Hematopoietic multipotent progenitor cell treated with erythropoietin and hydrocortisone succinate and interleukin-3 and kit ligand, for 6 days (in vitro differentiated cells): ENCODE measurements at regions not wholly inside any gene's neighbourhood (a gene's known extent, or its start where the extent isn't known, plus 50 kb on each side); places are given as distances from the start of the nearest gene placed in this dataset.
"Not testable (repeated sequence)": the region's sequence is repeated elsewhere in the genome, so short reads cannot be mapped to it uniquely, and the experiment has no call there.

Experiments
- DNase-seq: peaks from one replicate; pipeline ENCODE4 v3.0.0-alpha.2; 2015

DNA sequence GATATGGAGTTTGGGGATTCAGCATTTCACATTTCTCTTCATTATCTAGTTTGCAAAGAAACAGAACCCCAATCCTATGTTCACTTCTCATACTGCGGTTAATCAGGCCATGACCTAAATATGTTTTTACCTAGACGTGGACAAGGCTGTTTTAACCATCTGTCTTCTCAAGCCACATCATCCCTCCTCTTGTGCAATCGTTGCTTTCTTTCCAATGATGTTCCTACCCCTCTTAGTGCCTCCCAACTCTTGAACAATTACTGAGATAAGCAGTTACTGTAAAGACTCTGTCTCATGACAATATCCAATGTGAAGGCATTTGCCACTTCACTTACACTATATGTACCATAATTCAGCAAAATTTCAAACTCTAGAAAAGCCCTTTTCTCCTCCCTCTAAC, 406.2 kb downstream of the LIG4 start:
- DNase-seq, result no peak

DNA sequence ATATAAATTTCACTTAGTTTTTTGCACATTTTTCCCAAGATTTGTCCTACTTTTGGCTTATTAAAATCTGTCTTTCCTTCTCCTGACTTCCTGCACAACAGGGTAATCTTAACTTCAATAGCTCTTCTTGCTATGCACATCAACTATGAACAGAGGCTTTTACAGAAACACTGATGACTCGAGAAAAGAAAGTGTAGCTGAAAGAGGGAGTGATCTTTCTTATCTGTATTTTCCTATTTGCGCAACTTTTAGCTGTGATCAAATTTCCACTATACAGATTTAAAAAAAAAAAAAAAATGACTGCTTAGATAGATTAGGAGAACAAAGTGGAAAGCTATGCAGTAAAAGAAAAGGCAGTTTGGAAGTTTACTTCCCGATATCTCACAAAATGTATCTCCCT, 406.9 kb downstream of the LIG4 start:
- no peak for DNase-seq

DNA sequence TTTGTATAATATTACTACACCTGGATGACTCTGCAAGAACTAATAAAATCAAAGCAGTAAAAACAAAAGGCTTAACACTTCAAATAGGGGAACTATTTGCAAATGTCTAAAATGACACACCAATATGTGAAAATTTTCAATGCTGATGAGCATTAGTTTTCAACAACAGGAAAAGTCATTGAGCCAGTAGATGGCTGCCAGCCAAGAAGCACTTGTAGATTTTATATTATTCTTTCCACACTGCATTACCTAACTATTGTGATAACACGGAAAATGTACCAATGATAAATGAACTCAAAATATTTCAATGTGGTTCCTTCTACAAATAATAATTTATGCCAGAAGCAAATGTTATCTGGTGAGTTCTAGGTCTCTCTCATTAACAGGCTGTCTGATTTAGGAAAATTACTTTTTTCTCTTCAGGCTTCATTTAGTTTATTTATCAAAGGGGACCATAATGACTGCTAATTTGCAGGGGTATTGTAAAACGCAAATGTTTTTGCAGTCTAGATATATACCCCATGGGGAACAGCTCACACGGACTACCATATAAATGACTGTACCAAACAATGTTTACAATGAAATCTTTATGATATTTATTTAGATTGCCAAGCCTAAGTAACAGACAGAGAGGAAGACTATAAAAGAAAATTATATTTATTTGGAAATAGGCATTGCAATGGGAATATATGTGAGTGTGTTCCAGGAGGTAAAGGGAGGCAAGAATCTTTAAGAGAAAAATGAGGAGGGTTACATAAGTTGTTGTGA, 407.8 kb downstream of the LIG4 start:
- DNase-seq, result no peak

DNA sequence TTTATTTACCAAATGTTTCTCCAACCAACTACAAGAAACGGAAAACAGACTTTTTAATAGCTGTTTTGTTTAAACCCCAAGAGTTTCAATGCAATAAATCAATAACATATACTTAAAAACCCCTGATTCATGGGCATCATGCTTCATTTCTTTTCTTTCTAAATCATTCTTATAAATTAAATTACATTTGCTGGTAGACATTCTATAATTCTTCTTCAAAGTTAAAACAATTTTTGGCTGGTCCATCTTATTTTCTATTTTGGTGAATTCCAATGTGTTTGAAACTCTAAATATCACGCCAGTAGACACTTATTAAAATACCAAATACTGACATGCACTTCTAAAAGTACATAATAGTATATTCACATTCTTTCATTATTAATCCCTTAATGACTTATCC, 408.6 kb downstream of the LIG4 start:
- DNase-seq, result no peak

DNA sequence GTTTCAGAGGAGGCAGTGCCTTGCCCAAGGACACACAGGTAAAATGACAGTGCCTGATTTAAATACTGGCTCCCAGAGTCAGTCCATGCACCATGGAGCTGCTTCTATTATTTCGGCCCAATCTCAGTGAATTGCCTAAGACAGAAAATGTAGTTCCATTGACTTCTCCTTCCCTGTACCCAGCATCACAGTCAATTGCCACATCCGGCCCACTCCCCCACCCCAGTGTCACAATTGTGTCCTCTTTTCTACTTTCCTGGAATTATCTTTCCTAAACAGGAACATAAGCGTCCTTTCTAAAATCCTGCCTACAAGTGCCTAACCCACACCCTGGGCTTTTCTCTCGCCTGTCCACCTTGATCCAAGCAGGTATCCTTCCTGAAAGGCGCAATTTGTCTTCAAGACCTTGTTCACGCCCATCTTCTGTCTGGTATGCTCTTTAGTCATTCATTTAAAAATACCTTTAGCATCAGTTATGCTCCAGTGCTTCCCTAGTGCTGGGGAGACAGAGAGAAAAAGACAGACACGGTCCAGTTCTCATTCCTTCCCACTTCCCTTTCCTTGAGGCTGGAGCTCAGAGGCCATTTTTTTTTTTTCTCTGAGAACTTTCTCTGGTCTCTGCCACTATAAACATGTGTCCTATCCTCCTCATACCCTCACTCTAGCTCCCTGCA, 411.4 kb downstream of the LIG4 start:
- no peak for DNase-seq

DNA sequence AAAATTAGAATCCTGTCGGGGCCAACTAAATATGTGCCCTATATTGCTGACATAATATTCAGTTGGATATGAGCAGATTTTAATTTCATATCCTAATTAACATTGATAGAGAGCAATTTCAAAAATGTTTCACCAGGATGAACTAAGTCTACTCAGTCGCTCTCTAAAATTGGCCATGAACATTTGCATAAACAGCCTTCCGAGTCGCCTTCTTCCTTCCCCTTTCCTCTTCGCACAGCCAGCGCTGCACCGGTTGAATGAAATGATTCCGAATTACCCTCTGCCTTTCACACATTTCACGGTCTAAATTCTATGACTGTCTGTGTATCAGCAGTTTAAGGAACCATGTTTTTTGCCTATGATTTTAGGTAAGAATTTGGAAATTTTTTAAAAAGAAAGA, 413.7 kb downstream of the LIG4 start:
- no peak for DNase-seq

DNA sequence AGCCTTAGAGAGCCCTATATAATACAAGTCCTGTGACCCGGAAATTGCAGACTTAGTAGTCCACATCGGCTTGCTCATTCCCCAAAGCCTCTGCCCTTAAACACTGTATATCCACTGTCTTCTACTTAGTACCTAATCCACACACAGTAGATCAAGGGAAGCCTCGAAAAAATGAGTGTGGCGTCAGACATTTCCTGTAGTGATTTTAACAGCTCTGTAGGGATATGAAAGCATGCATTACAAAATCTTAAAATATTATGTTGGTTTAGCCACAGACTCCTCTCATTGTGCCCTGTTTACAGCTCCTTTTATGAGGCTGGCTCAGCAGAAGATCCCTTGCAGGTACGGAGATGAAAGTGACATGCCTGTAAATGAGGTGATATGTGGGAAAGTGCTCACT, 416.3 kb downstream of the LIG4 start:
- no peak for DNase-seq

DNA sequence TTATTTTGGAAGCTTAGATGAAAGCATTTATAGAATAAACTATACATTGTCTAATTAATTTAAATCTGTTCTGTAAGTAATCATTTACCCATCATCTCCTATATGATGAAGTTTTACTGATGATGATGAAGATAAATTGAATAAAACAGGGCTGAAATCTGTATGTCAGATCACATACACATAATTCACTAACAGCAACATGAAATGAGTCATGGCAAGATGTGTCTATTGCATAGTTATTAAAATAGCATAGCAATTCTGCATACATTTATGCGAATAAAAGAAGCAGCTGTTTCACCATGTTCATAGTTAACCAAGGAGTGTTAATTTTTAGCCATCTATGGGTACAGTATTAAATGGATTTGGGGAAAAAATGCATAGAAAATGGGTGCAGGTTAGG, 424.9 kb downstream of the LIG4 start:
- no peak for DNase-seq

DNA sequence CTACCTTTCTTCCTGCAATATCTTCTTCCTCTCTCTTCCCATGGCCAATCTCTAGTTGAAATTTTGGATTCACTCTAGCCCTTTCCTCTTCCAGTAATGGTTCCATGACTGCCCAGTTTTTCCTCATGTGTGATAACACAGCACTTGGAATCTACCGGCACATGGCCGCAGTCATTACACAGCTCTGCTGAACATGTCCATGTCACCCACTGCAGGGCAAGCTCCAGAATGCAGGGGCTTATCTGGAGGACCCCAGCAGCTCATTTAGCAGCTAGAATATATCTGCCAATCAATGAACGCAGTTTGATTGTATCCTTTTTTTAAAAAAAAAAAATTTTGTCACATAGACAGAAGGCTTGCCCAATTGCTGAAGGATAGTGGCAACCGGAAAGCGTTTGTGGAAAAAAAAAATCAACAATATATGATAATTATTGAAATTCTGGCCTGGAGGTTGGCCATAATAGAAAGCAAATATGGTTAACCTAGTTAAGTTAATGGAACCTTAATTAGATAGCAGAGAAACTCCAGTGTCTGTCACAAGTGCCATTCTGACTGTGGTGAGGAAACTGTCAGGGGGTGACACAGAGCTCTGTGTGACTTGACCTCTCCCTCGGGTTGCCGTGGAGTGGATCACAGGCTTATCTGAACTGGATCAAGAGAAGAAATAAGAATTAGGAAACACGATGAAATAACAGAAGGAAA, 426.7 kb downstream of the LIG4 start:
- no peak for DNase-seq

DNA sequence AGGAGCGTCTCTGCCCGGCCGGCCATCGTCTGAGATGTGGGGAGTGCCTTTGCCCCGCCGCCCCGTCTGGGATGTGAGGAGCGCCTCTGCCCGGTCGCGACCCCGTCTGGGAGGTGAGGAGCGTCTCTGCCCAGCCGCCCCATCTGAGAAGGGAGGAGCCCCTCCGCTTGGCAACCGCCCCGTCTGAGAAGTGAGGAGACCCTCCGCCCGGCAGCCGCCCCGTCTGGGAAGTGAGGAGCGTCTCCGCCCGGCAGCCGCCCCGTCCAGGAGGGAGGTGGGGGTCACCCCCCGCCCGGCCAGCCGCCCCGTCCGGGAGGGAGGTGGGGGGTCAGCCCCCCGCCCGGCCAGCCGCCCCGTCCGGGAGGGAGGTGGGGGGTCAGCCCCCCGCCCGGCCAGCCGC, 432.7 kb downstream of the LIG4 start:
- DNase-seq, result not testable (repeated sequence)

DNA sequence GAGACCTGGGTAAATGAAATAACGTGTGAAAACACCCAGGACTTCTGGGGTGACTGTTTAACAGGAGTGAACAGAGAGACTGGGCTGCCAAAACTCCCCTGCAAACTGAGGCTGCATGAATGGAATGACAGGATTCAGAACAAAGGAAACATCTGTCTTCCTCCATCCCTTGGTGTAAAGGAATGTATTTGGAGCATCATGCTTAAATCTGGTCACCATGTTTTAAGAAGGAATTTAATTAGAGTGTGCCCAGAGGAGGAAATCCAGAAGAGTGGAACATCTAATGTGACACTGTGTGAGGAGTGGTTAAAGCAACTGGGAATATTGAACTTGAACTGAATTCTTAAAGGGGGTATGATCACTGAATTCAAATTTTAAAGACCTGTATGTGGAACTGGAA, 437.2 kb downstream of the LIG4 start:
- DNase-seq, result no peak

DNA sequence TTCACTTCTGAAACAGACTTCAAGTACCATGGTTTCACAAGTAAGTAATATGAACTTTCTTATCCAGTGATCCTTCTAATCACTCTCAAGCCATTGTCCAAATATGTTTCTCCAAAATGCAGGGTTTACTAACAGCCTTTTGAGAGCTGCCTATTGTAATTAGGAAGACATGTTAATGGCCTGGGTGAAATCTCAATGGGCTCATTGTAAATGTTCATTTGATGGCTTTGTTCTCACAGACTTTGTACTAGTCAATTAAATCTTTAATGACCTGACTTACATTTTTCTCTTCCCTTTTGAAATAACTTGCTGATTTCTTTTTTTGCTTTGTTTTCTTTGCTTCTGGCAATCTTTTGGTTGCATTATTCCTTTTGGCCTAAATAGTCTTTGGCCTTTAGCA, 444.8 kb downstream of the LIG4 start:
- DNase-seq, result no peak

DNA sequence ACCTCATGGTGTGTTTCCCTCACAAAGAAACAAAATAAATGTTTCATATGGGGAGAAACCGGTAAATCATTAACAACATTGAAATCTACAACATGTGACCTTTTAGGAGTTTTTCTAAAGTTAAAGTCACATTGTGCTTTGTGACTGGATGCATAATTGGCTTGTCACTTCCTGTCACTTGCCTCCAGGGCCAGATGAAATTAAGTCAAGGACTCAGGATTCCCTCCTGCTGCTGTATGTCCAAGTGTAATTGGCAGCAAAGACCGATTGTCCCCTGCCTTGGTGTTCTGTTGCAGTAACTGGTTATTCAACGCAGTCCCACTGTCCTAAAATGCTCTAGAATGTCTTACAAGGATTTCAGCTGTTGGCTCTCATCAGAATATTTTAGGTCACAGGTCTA, 448.2 kb downstream of the LIG4 start:
- no peak for DNase-seq

DNA sequence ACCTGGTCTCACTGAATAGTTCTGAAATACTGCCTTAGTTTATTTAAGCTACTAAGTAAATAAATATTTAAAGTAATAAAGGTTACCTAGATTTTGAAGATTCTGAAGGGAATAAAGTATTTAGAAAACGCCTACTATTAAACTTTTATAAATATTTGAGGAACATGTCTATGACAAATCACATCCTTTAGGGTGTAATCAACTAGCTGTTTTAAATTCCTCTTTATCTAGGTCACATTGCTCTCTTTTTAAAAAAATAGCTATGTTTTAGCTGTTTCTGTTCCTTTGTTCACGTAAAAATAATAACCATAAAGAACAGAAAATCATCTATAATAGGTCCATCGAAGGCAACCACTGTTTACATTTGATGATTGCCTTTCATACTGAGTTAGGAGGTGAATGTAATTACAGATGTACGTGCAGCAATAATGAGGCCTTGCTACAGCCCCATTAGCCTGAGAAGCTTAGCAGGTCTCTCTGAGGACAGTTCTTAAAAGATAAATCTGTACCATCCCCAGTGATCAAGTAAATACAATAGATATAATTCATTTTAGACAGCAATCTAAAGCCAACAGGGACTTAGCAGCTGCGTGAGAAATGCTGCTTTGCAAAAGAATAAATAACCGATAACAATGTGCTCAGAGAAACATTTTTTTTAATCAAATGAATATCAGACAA, 449.5 kb downstream of the LIG4 start:
- DNase-seq, result no peak

DNA sequence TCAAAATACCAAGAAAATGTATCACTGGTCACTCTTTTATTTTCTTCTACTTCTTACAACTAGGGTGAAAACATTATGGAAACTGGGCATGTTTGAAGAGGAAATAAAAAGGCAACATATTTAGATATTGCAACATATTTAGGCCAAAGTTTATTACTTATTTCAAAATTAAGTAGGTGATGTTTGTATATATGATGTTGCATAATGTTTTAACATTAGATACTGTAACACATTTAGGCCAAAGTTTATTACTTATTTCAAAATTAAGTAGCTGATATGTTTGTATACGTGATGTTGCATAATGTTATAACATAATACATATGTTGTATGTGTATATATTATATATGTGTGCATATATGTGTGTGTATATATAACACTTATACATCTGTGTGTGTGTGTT, 451.3 kb downstream of the LIG4 start:
- no peak for DNase-seq

DNA sequence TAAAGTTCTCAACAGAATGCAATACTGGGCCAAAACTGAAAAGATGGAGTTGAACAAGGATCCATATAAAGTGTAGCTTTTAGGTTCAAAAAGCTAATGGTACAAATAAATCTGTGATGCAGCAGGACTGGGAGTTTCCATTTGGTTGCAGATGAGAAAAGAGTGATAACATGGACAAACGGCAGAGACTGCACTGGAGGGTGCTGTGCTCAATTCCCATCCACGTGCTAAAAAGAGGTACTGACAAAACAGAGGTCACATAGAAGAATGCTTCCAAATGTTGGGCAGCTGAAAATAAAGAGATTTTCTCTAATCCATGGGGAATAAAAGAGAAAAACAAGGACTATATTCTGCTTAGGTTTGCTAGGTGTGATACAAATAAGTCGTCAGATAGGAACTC, 461.6 kb downstream of the LIG4 start:
- no peak for DNase-seq

DNA sequence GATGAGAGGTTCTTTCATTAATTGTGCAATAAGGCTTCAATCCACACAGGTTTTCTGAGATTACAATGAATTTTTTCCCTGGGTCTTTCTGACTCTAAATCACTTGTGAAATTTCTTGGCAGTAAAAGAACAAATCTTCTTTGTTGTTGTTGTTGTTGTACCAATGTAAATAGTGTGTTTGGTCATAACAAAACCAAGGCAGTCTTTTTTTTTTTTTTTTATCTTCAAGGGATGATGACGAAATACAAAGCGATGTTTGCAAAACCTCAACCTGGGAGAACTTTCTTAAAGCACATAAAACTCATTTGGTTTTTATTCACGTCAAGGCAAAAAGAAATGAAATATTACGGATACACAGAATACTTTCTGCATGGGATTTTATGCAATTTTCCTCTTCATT, 462.0 kb downstream of the LIG4 start:
- DNase-seq, result no peak

DNA sequence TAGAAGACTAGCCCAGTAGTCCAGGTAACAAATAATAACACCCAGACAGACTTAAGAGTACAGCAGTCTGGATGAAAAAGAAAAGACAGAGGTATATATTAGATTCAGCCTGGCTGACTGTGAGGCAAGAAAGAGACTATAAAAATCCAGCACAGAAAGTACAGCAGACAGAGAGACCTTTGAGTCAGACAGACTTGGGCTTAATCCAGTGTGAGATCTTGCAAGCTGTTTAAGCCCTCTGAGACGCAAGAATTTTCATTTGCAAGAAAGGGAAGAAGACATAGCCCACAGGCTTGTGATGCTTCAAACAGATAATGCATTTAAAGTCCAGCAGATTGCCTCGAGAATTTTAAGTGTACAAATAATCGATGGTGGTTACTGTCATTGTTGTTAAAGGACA, 471.4 kb downstream of the LIG4 start:
- DNase-seq, result no peak

DNA sequence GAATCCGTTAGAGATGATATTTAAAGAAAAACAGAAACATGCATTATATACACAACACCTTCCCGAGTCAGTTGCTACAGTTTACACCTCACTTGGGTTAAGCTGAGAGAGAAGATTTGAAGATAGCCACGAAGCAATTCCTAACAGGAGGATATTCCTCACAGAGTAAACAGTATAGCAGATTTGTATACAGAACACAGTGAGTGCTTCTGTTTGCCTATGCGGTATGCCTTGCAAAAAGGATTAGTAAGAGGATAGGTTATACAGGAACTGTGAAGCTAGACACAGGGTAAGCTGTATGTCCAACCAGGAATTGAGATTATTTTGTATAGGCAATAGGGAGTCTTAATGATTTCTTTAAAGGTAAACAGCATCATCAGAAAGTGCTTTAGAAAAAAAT, 471.8 kb downstream of the LIG4 start:
- no peak for DNase-seq

DNA sequence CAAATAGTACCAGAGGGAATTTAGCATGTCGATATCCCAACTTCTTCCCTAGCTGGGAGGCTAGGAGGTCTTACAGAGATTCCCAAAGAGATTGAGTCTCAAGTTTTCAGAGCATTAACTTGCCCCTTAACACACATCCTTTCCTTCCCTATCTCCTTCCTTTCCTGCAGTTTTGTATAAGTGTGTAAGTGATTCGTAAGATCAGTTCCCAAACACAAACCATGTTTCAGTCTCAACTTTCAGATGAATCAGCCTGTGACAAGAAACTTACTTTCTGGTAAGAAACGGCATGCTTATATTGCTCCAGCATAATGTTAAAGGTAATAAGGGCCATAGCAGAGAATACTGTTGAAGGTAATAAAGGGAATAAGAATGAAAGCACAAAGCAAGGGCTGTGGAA, 472.2 kb downstream of the LIG4 start:
- DNase-seq, result no peak

DNA sequence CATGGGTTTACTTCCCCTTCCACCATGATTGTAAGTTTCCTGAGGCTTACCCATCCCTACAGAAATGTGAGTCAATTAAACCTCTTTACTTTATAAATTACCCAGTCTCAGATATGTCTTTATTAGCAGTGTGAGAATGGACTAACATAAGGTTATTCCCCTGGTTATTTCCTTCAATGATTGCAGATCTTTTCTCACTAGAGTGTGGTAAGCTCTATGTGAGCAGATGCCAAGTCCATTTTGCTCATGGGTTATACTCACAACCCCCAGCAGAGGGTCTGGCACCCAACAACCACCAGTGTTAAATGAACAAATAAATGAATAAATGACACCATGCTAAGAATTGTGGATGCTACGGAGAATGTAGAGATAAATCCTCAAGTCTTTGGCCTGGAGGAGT, 472.8 kb downstream of the LIG4 start:
- DNase-seq, result no peak

DNA sequence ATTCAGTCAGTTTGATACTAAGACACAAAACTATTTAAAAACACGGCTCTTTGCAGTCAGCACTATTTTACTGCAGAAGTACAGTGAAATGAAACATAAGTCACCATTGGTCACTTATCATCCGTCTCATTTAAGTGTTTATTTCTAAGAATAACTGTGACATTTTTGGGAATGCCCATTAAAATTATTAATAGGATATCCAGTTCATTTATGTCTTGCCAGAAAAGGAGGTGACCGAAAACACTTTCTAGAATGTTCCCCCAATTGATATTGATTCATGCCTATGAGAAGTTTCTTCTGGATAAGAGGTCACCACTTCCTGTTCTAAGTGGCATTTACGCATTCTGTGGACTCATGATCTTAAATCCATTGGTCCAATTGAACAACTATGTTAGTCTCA, 477.3 kb downstream of the LIG4 start:
- DNase-seq, result no peak

DNA sequence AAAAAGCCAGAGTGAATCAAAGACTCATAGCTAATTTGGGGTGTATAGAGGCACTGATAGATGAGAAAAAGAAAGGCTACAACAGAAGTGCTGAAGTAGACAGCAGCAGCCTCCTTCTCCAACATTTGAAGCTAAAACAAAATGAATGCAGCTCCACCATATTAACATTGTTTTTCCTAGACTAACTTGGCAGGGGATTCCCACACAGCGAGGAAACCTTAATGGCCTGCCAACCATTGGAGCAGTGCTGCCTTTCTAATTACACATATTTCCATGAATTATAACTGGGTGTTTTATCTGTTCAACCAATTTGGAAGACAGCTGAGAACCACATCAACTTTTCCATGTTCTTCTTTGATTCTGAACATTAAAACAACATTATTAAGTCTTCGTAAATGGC, 478.6 kb downstream of the LIG4 start:
- DNase-seq, result no peak

DNA sequence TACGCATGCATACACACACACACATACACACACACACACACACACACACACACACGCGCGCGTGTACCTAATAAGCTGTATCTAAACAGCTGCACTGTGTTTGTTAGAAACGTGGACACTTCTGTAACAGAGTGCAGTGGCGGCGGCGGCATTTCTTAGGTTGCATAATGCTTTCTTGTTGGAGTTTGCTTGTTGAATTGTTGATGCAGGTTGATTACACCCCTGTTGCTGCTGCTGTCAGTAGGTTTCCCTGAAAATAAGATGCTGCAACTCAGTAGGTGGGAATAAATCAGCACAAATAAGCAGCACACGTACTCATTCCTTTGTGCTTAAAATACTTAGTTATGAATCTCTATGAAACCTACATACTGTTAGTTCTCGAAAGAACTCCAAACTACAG, 479.2 kb downstream of the LIG4 start:
- DNase-seq, result no peak
